Omental fat pad (tissue), 3 donors: ENCODE measurements at regions not wholly inside any gene's neighbourhood (a gene's known extent, or its start where the extent isn't known, plus 50 kb on each side); places are given as distances from the start of the nearest gene placed in this dataset.

ENCODE experiments used
- ATAC-seq: fragments of 150-250 bp; one replicate; pipeline ENCODE4 v1.9.1; 2016; ENCODE audit warnings: mild to moderate bottlenecking, moderate library complexity; ENCODE audit not compliant: low FRiP score
- DNase-seq: peaks from one replicate; pipeline ENCODE4 v3.0.0-alpha.2; 2019; ENCODE audit warnings: low spot score
- TF ChIP-seq, protein P1 (sequence below), 3 donors: fragments of 450-650 bp; IDR thresholded peaks; one replicate each; pipeline ENCODE4 v1.5.1; 2016 to 2017; ENCODE audit warnings: antibody characterized with exemption in 3 of 3, mild to moderate bottlenecking in 3 of 3, moderate library complexity in 2 of 3

DNA sequence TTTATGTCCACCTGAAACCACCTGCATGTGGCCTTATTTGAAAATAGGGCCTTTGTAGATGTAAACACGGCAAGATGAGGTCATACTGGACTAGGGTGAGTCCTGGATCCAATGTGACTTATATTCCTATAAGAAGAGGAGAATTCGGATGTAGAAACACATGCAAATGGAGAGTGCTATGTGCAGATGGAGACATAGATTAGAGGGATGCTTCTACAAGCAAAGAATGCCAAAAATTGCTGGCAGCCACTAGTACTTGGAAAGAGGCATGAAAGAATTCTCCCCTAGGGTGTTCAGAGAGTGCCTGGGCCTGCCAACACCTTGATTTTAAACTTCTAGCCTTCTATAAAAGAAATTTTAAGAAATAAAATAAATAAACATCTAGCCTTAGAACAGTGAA, 226.1 kb downstream of the RFC3 start:
- ATAC-seq, result no peak
- no peak for DNase-seq
- TF ChIP-seq, protein P1, sequence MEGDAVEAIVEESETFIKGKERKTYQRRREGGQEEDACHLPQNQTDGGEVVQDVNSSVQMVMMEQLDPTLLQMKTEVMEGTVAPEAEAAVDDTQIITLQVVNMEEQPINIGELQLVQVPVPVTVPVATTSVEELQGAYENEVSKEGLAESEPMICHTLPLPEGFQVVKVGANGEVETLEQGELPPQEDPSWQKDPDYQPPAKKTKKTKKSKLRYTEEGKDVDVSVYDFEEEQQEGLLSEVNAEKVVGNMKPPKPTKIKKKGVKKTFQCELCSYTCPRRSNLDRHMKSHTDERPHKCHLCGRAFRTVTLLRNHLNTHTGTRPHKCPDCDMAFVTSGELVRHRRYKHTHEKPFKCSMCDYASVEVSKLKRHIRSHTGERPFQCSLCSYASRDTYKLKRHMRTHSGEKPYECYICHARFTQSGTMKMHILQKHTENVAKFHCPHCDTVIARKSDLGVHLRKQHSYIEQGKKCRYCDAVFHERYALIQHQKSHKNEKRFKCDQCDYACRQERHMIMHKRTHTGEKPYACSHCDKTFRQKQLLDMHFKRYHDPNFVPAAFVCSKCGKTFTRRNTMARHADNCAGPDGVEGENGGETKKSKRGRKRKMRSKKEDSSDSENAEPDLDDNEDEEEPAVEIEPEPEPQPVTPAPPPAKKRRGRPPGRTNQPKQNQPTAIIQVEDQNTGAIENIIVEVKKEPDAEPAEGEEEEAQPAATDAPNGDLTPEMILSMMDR (IDR thresholded peaks at IDR 0.05), result no peak

DNA sequence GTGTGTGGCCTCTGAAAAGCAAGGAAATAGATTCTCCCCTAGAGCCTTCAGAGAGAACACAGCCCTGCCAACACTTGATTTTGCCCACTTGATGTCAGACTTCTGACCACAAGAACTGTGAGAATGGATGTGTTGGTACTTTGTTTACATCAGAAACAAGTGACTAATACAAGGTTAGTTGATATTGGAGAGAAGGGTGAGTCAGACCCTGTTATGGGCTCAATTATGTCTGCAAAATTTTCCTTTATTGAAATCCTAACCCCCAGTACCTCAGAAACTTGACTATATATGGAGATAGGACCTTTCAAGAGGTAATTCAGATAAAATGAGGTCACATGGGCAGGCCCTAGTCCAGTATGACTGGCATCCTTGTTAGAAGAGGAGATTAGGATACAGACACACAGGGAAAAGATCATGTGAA, 226.7 kb downstream of the RFC3 start:
- DNase-seq, result no peak
- TF ChIP-seq, protein P1 (IDR thresholded peaks at IDR 0.05), result no peak
- no peak for ATAC-seq

DNA sequence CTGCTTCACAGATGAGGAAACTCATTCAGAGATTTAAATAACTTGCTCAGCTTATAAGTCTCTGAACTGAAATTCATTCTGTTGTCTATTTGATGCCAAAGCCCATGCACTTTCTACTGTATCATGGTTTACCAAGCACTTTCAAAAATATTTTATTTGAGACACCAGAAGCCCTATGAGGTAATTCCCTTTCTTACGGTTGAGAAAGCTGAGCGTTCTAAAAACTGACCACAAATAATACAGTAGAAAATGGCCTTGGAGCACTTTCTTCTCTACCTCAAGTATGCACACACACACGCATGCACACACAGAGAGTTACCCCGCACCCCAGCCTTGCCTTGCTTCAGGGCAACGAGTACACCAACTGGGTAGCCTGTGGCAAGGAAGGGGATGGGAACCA, 228.5 kb downstream of the RFC3 start:
- no peak for DNase-seq
- ATAC-seq, result no peak
- TF ChIP-seq, protein P1 (IDR thresholded peaks at IDR 0.05), result no peak

DNA sequence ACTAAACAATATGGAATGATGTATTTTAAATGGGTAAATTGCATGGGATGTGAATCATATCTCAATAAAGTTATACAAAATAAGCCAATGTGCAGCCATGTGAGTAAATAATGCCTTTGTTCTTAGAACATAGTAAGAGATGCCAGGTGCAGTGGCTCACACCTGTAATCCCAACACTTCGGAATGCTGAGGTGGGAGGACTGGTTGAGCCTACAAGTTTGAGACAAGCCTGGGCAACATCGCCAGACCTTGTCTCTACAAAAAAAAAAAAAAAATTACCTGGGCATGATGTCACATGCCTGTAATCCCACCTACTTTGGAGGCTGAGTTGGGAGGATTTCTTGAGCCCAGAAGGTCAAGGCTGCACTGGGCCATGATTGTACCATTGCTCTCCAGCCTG, 230.7 kb downstream of the RFC3 start:
- no peak for DNase-seq
- TF ChIP-seq, protein P1 (IDR thresholded peaks at IDR 0.05), result no peak
- ATAC-seq, result no peak

DNA sequence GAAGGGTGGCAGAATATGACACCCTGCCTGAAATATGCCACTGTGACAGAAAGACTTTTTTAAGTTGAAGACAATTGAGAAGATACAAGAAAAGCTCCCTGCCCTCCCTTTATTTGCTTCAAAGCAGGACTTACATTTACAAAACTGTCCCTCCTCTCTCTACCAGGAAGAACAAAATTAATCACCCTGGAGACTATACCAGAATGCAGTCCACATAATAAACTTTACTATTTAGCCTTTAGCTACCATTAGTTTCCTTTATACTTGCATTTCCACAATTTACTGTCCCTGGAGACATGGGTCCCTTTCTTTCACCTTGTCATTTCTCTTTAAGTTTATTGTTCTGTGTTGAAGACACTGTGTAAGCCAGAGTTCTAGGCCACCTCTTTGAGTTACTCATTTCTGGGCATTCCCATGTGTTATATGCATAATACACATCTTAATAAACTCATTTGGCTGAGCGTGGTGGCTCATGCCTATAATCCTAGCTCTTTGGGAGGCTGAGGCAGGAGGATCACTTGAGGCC, 238.8 kb downstream of the RFC3 start:
- TF ChIP-seq, protein P1 (IDR thresholded peaks at IDR 0.05), result no peak
- ATAC-seq (no peak), DNase-seq (no peak)

DNA sequence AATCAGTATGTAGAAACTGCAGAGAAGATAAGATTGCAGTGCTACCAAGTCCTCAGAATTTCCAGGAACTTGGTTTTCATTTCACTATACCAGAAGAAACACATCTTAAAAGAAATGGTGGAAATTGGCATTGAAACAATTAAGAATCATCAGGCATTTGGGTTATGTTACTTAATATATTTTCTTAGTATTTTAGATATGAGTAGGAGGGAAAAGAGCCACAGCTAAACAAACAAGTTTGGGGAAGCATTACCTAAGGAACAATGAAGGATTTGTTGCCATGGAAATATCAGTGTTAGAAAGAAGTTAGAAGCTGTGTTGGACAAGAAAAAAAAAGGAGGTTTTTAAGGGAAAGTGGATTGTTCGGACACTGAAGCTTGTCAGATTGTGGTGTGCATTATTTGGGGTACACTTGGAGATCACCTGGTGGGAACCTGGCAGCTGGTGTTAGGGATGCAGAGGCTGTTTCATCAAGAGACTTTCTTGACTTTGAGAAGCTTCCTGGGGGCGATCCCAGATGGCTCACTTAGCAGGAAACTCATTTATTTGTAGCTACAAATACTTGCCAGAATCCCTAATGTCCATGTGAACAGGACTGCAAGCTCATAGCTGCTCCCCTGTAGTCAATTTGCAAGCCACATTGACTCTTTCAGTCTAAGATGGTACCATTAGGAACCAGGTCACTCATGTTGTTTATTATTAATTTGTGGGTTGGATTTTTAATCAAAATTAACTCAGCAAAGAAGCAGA, 246.7 kb downstream of the RFC3 start:
- ATAC-seq (no peak), DNase-seq (no peak)
- TF ChIP-seq, protein P1 (IDR thresholded peaks at IDR 0.05), result no peak

DNA sequence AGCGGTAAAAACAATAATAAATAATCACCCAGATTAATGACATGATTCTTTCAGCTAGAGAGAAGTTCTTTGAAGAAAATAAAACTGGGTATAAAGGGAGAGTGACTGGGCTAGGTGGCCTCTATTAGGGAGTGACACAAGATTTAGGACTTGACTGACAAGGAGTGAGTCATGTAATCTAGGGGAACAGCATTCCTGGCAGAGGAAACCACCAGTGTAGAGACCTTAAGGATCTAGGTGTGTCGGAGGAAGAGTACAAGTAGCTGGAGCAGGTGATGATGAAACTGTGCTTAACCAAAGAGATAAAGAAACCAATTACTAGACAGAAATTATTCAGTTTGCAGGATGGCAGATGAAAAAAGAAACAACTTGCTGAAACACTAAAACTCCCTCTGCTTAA, 248.0 kb downstream of the RFC3 start:
- ATAC-seq (no peak), DNase-seq (no peak)
- TF ChIP-seq, protein P1 (IDR thresholded peaks at IDR 0.05), result no peak
